Pancreas (tissue), 10 donors: ENCODE measurements at regions not wholly inside any gene's neighbourhood (a gene's known extent, or its start where the extent isn't known, plus 50 kb on each side); places are given as distances from the start of the nearest gene placed in this dataset.

Experiments used
- ATAC-seq, 4 donors: fragments of 200-7000 bp; cut with Tn5 transposase; one replicate each; pipeline versions ENCODE4 v1.8.0 to v1.9.1; 2020; ENCODE audit warnings: mild to moderate bottlenecking in 4 of 4, moderate library complexity in 4 of 4
- DNase-seq, 6 donors: peaks; one replicate each; pipeline ENCODE4 v3.0.0-alpha.2; 2020
- FAIRE-seq: peaks from 2 replicates; lab custom pipeline; 2012; peaks lifted over from hg19 to GRCh38; lab: Jason Lieb, UNC
- H3K27ac ChIP-seq, 4 donors: fragments of 200-600 bp; sonication (generic); 1 replicate in 3 of 4; 2 replicates in 1 of 4; pipeline versions ENCODE4 v1.5.0 to v1.8.0; 2020
- H3K27me3 ChIP-seq, 4 donors: fragments of 200-600 bp; one replicate each; pipeline ENCODE4 v1.8.0; 2021
- H3K36me3 ChIP-seq, 3 donors: fragments of 200-600 bp; sonication (generic) in 1 of 3; one replicate each; pipeline versions ENCODE4 v1.5.0 to v1.8.0; 2020 to 2021
- H3K4me1 ChIP-seq, 3 donors: fragments of 200-600 bp; one replicate each; pipeline ENCODE4 v1.8.0; 2021
- H3K4me3 ChIP-seq, 4 donors: fragments of 200-600 bp; sonication (generic) in 2 of 4; one replicate each; pipeline versions ENCODE4 v1.5.0 to v1.8.0; 2020 to 2021
- H3K9me3 ChIP-seq, 4 donors: fragments of 200-600 bp; one replicate each; pipeline ENCODE4 v1.8.0; 2021
- CTCF ChIP-seq, 4 donors: fragments of 200-600 bp; sonication (generic) in 3 of 4; IDR thresholded peaks; one replicate each; pipeline versions ENCODE4 v1.5.0 to v1.8.0; 2021; ENCODE audit warnings: antibody characterized with exemption in 4 of 4
- WGBS, 2 donors: extraction: QIAGEN DNeasy Blood & Tissue Kit; methylation state at CpG; one replicate each; pipeline ENCODE4 v1.1.7; 2013; 5-methylcytosine and 5-hydroxymethylcytosine counted together
- intact Hi-C, 3 donors: fragments of 100-400 bp; cut with DNase I; formaldehyde crosslinking; loops; one replicate each; pipeline versions ENCODE4 v1.11.1 to v1.14.2; 2022
- donor health status: healthy with polysubstance abuse.
- donor health status: DM: no; HTN: no; CAD: no; lungs with moderate emphysema.
- donor health status: DM: no; HTN: no; CAD: no.
- donor health status: control.
- donor health status: control.
- donor health status: Bipolar disorder and iron deficiency.
- donor health status: DM: yes; HTN: yes; CAD: no.
- donor health status: DM: no; HTN: no; CAD: no.
- donor health status: DM: no; HTN: no; CAD: no.
- donor health status: DM: yes; HTN: yes; CAD: no.

- TF ChIP-seq CTCF (IDR thresholded peaks at IDR 0.05), result no peak
- no peak overlapping the region for H3K27ac ChIP-seq
- no peaks in the 10 kb centered on the region for H3K4me1 ChIP-seq
- ATAC-seq, result no peak
- intact Hi-C loops, result no loop called here
- H3K27me3 ChIP-seq, result peaks cover 0 to 3% (median 0%) of the 10 kb centered on the region in 4 donors
- H3K9me3 ChIP-seq, result no peaks in the 10 kb centered on the region
- no peak overlapping the region for H3K4me3 ChIP-seq
- no peak for FAIRE-seq
- DNase-seq, result no peak
- 96 to 100% methylated on average over 1 of the region's 1 CpG for WGBS, 2 donors
- no peaks in the 10 kb centered on the region for H3K36me3 ChIP-seq
These were observed 69.7 kb upstream of the DCBLD2 start for GRCh38 chr3:98971169-98971681.

GRCh38 chr3:98969295-98969694 is 67.8 kb upstream of the DCBLD2 start:
- Histone ChIP-seq H3K4me3 (no peak overlapping the region), H3K27ac (no peak overlapping the region), H3K36me3 (no peaks in the 10 kb centered on the region), H3K27me3 (peaks cover 0 to 3% (median 0%) of the 10 kb centered on the region in 4 donors), H3K4me1 (no peaks in the 10 kb centered on the region), H3K9me3 (no peaks in the 10 kb centered on the region)
- no peak for ATAC-seq
- DNase-seq, result no peak
- intact Hi-C loops, result no loop called here
- no peak for FAIRE-seq
- TF ChIP-seq CTCF (IDR thresholded peaks at IDR 0.05), result no peak

GRCh38 chr3:98968824-98969223 is 67.3 kb upstream of the DCBLD2 start:
- Histone ChIP-seq H3K9me3 (no peaks in the 10 kb centered on the region), H3K27me3 (peaks cover 0 to 3% (median 0%) of the 10 kb centered on the region in 4 donors), H3K4me3 (no peak overlapping the region), H3K4me1 (no peaks in the 10 kb centered on the region), H3K36me3 (no peaks in the 10 kb centered on the region), H3K27ac (no peak overlapping the region)
- no peak for TF ChIP-seq CTCF (IDR thresholded peaks at IDR 0.05)
- DNase-seq, result no peak
- no peak for FAIRE-seq
- ATAC-seq, result no peak
- WGBS, 2 donors, result 61 to 67% methylated on average over 4 of the region's 4 CpGs
- intact Hi-C loops, result no loop called here

- peaks cover 0 to 3% (median 0%) of the 10 kb centered on the region in 4 donors for H3K27me3 ChIP-seq
- no peak for ATAC-seq
- H3K9me3 ChIP-seq, result no peaks in the 10 kb centered on the region
- H3K4me3 ChIP-seq, result no peak overlapping the region
- no peaks in the 10 kb centered on the region for H3K4me1 ChIP-seq
- intact Hi-C loops, result no loop called here
- DNase-seq, result no peak
- no peak for TF ChIP-seq CTCF (IDR thresholded peaks at IDR 0.05)
- no peak for FAIRE-seq
- H3K36me3 ChIP-seq, result no peaks in the 10 kb centered on the region
- H3K27ac ChIP-seq, result no peak overlapping the region
These were observed 66.9 kb upstream of the DCBLD2 start for GRCh38 chr3:98968347-98968746.

GRCh38 chr3:98967758-98968157 is 66.3 kb upstream of the DCBLD2 start:
- Histone ChIP-seq H3K36me3 (no peaks in the 10 kb centered on the region), H3K9me3 (no peaks in the 10 kb centered on the region), H3K4me1 (no peaks in the 10 kb centered on the region), H3K27ac (no peak overlapping the region), H3K4me3 (no peak overlapping the region), H3K27me3 (peaks cover 0 to 3% (median 0%) of the 10 kb centered on the region in 4 donors)
- intact Hi-C loops, result no loop called here
- DNase-seq (no peak), FAIRE-seq (no peak), ATAC-seq (no peak)
- TF ChIP-seq CTCF (IDR thresholded peaks at IDR 0.05), result no peak
